ENCODE measurements at regions not wholly inside any gene's neighbourhood (a gene's known extent, or its start where the extent isn't known, plus 50 kb on each side); places are given as distances from the start of the nearest gene placed in this dataset.

GRCh38 chr16:26735521-26735920 is 331.2 kb upstream of the C16orf82 start:
- TF ChIP-seq HCFC1 (IDR thresholded peaks at IDR 0.05; ENCODE audit: low read length) (no peak), EZH2 (IDR thresholded peaks at IDR 0.05; ENCODE audit: borderline replicate concordance, control insufficient read depth, low read depth, low read length) (no peak), RUNX3 (IDR thresholded peaks at IDR 0.05; ENCODE audit: low read length) (no peak), HDAC6 (IDR thresholded peaks at IDR 0.05; ENCODE audit: unreplicated experiment) (no peak), ESRRA (IDR thresholded peaks at IDR 0.05; ENCODE audit: low read length) (no peak), IRF5 (IDR thresholded peaks at IDR 0.05; ENCODE audit: borderline replicate concordance) (no peak), MYC (IDR thresholded peaks at IDR 0.05; ENCODE audit: insufficient read depth, insufficient read length, insufficient replicate concordance, low read length, severe bottlenecking) (no peak), TCF7 (IDR thresholded peaks at IDR 0.05; ENCODE audit: borderline replicate concordance) (no peak), ZZZ3 (IDR thresholded peaks at IDR 0.05; ENCODE audit: control insufficient read depth, insufficient read length, low read depth) (no peak), SIN3A (IDR thresholded peaks at IDR 0.05; ENCODE audit: low read depth, low read length) (no peak)
- H4K20me1 ChIP-seq (ENCODE audit: control insufficient read depth, insufficient read depth): no peaks in the 10 kb centered on the region
- H3K4me3 ChIP-seq: no peak overlapping the region
- FAIRE-seq (no peak), DNase-seq (ENCODE audit: low read depth, low spot score) (no peak), ATAC-seq (no peak)
- no peaks in the 10 kb centered on the region for H3K79me2 ChIP-seq (ENCODE audit: control insufficient read depth, insufficient read depth, low read length)
- H2AFZ ChIP-seq (ENCODE audit: control insufficient read depth, low read depth, low read length): no peak overlapping the region
- no peaks in the 10 kb centered on the region for H3K9me3 ChIP-seq (replicated peaks; ENCODE audit: control insufficient read depth, insufficient read depth, low read length)
- ChIA-PET RAD21 (ENCODE audit: unreplicated experiment) (no interaction called here), SMC1A (ENCODE audit: uncharacterized antibody, unreplicated experiment) (no interaction called here), CTCF (no interaction called here), POLR2A (no interaction called here)
- H3K27ac ChIP-seq (ENCODE audit: control insufficient read depth, insufficient read depth): no peak overlapping the region
- no TSS peak for BruUV-seq (replicated peaks)
- H3K27me3 ChIP-seq (replicated peaks in 1 of 2; ENCODE audit: control insufficient read depth in 2 of 2, insufficient read depth in 2 of 2, low read length in 1 of 2): no peaks in the 10 kb centered on the region
- WGBS (ENCODE audit: insufficient coverage, insufficient replicate concordance, low lambda C conversion rate, missing lambda C conversion rate): 59% methylated on average over 3 of the region's 3 CpGs
- no peak overlapping the region for H3K9ac ChIP-seq (ENCODE audit: control insufficient read depth, insufficient read depth, low read length)
- intact Hi-C loops (cut with micrococcal nuclease; ENCODE audit: unreplicated experiment): no loop called here
- no peaks in the 10 kb centered on the region for H3K4me1 ChIP-seq (ENCODE audit: control insufficient read depth, insufficient read depth, low read length)
- H3K4me2 ChIP-seq (ENCODE audit: control insufficient read depth, insufficient read depth): no peak overlapping the region
- in situ Hi-C loops (cut with MboI): no loop called here
- no peaks in the 10 kb centered on the region for H3K36me3 ChIP-seq (ENCODE audit: control insufficient read depth in 2 of 2, insufficient read depth in 2 of 2, low read length in 1 of 2)

Measured in GM12878 (cell line).